GM21786 (cell line): ENCODE measurements at regions not wholly inside any gene's neighbourhood (a gene's known extent, or its start where the extent isn't known, plus 50 kb on each side); places are given as distances from the start of the nearest gene placed in this dataset.
"Not testable (repeated sequence)": the region's sequence is repeated elsewhere in the genome, so short reads cannot be mapped to it uniquely, and the experiment has no call there.

Experiments
- ATAC-seq: cut with Tn5 transposase; IDR thresholded peaks from one replicate; pipeline ENCODE4 v1.9.1; 2021; ENCODE audit not compliant: unreplicated experiment

- no peak for ATAC-seq
These were observed 97.9 kb downstream of the DLEU7 start for GRCh38 chr13:50745542-50746115.

- ATAC-seq = no peak
These were observed 95.6 kb downstream of the DLEU7 start for GRCh38 chr13:50747737-50748350.

- not testable (repeated sequence) for ATAC-seq
These were observed 90.3 kb downstream of the DLEU7 start for GRCh38 chr13:50753221-50753620.

GRCh38 chr13:50755862-50756685 lies 87.4 kb downstream of the DLEU7 start:
- not testable (repeated sequence) for ATAC-seq

- no peak for ATAC-seq
These were observed 86.5 kb downstream of the DLEU7 start for GRCh38 chr13:50757008-50757407.

GRCh38 chr13:50758796-50759195 lies 84.7 kb downstream of the DLEU7 start:
- ATAC-seq = no peak

- ATAC-seq = no peak
These were observed 82.7 kb downstream of the DLEU7 start for GRCh38 chr13:50760751-50761150.

GRCh38 chr13:50761406-50761805 lies 82.1 kb downstream of the DLEU7 start:
- no peak for ATAC-seq

- no peak for ATAC-seq
These were observed 80.4 kb downstream of the DLEU7 start for GRCh38 chr13:50762969-50763567.

- no peak for ATAC-seq
These were observed 77.5 kb downstream of the DLEU7 start for GRCh38 chr13:50766013-50766412.

- ATAC-seq = no peak
These were observed 76.8 kb downstream of the DLEU7 start for GRCh38 chr13:50766695-50767094.

- ATAC-seq = not testable (repeated sequence)
These were observed 70.6 kb downstream of the DLEU7 start for GRCh38 chr13:50772881-50773280.
